H1 (cell line): ENCODE measurements at regions not wholly inside any gene's neighbourhood (a gene's known extent, or its start where the extent isn't known, plus 50 kb on each side); places are given as distances from the start of the nearest gene placed in this dataset.

Source experiments
- CTCF ChIA-PET: fragments of 300-600 bp; sonication (Branson Sonifier 250); formaldehyde crosslinking; loops from one replicate; lab custom pipeline; 2021; ENCODE audit not compliant: partially characterized antibody; lab: Charles Lee
- POLR2A ChIA-PET: fragments of 300-600 bp; sonication (Branson Sonifier 250); formaldehyde crosslinking; loops from one replicate; lab custom pipeline; 2021; ENCODE audit warnings: inconsistent platforms; ENCODE audit not compliant: partially characterized antibody; lab: Charles Lee
- DNase-seq, 2 experiments: peaks; one replicate each; pipeline versions ENCODE4 v3.0.0 to v3.0.0-alpha.2; 2010 to 2022; ENCODE audit warnings: low spot score in 2 of 2, low read depth in 1 of 2, mixed read lengths in 1 of 2
- FAIRE-seq: peaks from 2 replicates; lab custom pipeline; 2011; peaks lifted over from hg19 to GRCh38; lab: Jason Lieb, UNC
- H2AFZ ChIP-seq: 2 replicates; pipeline ENCODE4 v1.8.1; 2012; ENCODE audit warnings: low read length, inconsistent platforms
- H2AK5ac ChIP-seq: 2 replicates; pipeline ENCODE4 v1.6.1; 2013; ENCODE audit warnings: low read depth, low read length
- H2BK120ac ChIP-seq: replicated peaks from 2 replicates; pipeline ENCODE3; 2013; ENCODE audit warnings: low read depth, low read length, inconsistent platforms
- H2BK12ac ChIP-seq: 2 replicates; pipeline ENCODE4 v1.6.1; 2013; ENCODE audit warnings: low read depth, low read length
- H2BK15ac ChIP-seq: 2 replicates; pipeline ENCODE4 v1.6.1; 2013; ENCODE audit warnings: low read length
- H2BK20ac ChIP-seq: 2 replicates; pipeline ENCODE4 v1.6.1; 2013; ENCODE audit warnings: low read length
- H2BK5ac ChIP-seq: 2 replicates; pipeline ENCODE4 v1.6.1; 2013; ENCODE audit warnings: low read depth, low read length
- H3K14ac ChIP-seq: 2 replicates; pipeline ENCODE4 v1.6.1; 2013; ENCODE audit warnings: inconsistent platforms; ENCODE audit not compliant: insufficient read length
- H3K18ac ChIP-seq: 2 replicates; pipeline ENCODE4 v1.6.1; 2013; ENCODE audit warnings: low read length; ENCODE audit errors: extremely low read depth
- H3K23ac ChIP-seq: 2 replicates; pipeline ENCODE4 v1.6.1; 2013; ENCODE audit warnings: inconsistent platforms; ENCODE audit not compliant: insufficient read length
- H3K23me2 ChIP-seq: 2 replicates; pipeline ENCODE4 v1.6.1; 2013; ENCODE audit warnings: low read depth, low read length
- H3K27ac ChIP-seq: 2 replicates; pipeline ENCODE4 v1.6.1; 2011; ENCODE audit warnings: low read depth, low read length, inconsistent platforms
- H3K27me3 ChIP-seq, 4 experiments: replicated peaks in 1 of 4; 1 replicate in 1 of 4; 2 replicates in 3 of 4; pipeline versions ENCODE4 v1.6.1 to v1.8.1; 2011 to 2013; ENCODE audit warnings: low read length in 3 of 4, mild to moderate bottlenecking in 3 of 4, inconsistent platforms in 2 of 4, mixed read lengths in 2 of 4, moderate library complexity in 1 of 4; ENCODE audit not compliant: control insufficient read depth in 3 of 4, insufficient read depth in 3 of 4; ENCODE audit errors: extremely low read depth in 1 of 4
- H3K36me3 ChIP-seq, 4 experiments: 2 replicates each; pipeline versions ENCODE4 v1.6.1 to v1.8.1; 2011 to 2013; ENCODE audit warnings: mild to moderate bottlenecking in 4 of 4, low read length in 3 of 4, moderate library complexity in 2 of 4, control low read depth in 1 of 4, inconsistent platforms in 1 of 4; ENCODE audit not compliant: insufficient read depth in 4 of 4, control insufficient read depth in 2 of 4
- H3K4ac ChIP-seq: replicated peaks from 2 replicates; pipeline ENCODE3; 2013; ENCODE audit warnings: low read length, low read depth, mixed read lengths, inconsistent platforms; ENCODE audit not compliant: insufficient read length
- H3K4me1 ChIP-seq, 4 experiments: replicated peaks in 1 of 4; 1 replicate in 1 of 4; 2 replicates in 3 of 4; pipeline versions ENCODE4 v1.6.1 to v1.8.1; 2011 to 2013; ENCODE audit warnings: low read length in 3 of 4, inconsistent platforms in 2 of 4, mixed read lengths in 1 of 4; ENCODE audit not compliant: insufficient read depth in 4 of 4, control insufficient read depth in 3 of 4
- H3K4me2 ChIP-seq, 2 experiments: 2 replicates each; pipeline versions ENCODE4 v1.6.1 to v1.8.1; 2011 to 2013; ENCODE audit warnings: low read depth in 2 of 2, low read length in 2 of 2, control low read depth in 1 of 2, inconsistent platforms in 1 of 2, mild to moderate bottlenecking in 1 of 2; ENCODE audit not compliant: insufficient read depth in 1 of 2
- H3K4me3 ChIP-seq, 4 experiments: fragments of 200-600, 300-600 bp in 1 of 4; sonication (generic), shearing (Covaris generic), sonication (Bioruptor Twin) in 1 of 4; 2 replicates each; pipeline versions ENCODE4 v1.5.1 to v1.8.1; 2011 to 2016; ENCODE audit warnings: low read length in 4 of 4, low read depth in 3 of 4, control low read depth in 2 of 4, inconsistent platforms in 2 of 4, mild to moderate bottlenecking in 2 of 4, mixed read lengths in 1 of 4, moderate library complexity in 1 of 4; ENCODE audit not compliant: insufficient read depth in 2 of 4; ENCODE audit errors: extremely low read depth in 1 of 4
- H3K56ac ChIP-seq: replicated peaks from 2 replicates; pipeline ENCODE3; 2013; ENCODE audit warnings: low read depth, mild to moderate bottlenecking, mixed read lengths, low read length, inconsistent platforms; ENCODE audit not compliant: insufficient read length
- H3K79me1 ChIP-seq: 2 replicates; pipeline ENCODE4 v1.6.1; 2013; ENCODE audit warnings: low read depth, low read length, control low read depth
- H3K79me2 ChIP-seq, 2 experiments: 2 replicates each; pipeline versions ENCODE4 v1.6.1 to v1.8.1; 2012 to 2013; ENCODE audit warnings: low read length in 2 of 2, mild to moderate bottlenecking in 2 of 2, inconsistent platforms in 1 of 2; ENCODE audit not compliant: insufficient read depth in 2 of 2, control insufficient read depth in 1 of 2
- H3K9ac ChIP-seq, 4 experiments: replicated peaks in 1 of 4; 1 replicate in 1 of 4; 2 replicates in 3 of 4; pipeline versions ENCODE4 v1.6.1 to v1.8.1; 2011 to 2013; ENCODE audit warnings: low read depth in 3 of 4, low read length in 3 of 4, control low read depth in 2 of 4, mild to moderate bottlenecking in 2 of 4, moderate library complexity in 2 of 4, inconsistent platforms in 1 of 4; ENCODE audit errors: extremely low read depth in 1 of 4
- H3K9me3 ChIP-seq, 2 experiments: 2 replicates each; pipeline versions ENCODE4 v1.6.1 to v1.8.1; 2012 to 2013; ENCODE audit warnings: mild to moderate bottlenecking in 2 of 2, moderate library complexity in 2 of 2, control low read depth in 1 of 2, inconsistent platforms in 1 of 2, low read depth in 1 of 2, low read length in 1 of 2, mixed read lengths in 1 of 2; ENCODE audit not compliant: insufficient read depth in 2 of 2
- H4K20me1 ChIP-seq, 2 experiments: replicated peaks in 1 of 2; 2 replicates each; pipeline versions ENCODE3 to v1.8.1; 2011 to 2013; ENCODE audit warnings: inconsistent platforms in 2 of 2, low read length in 2 of 2, mild to moderate bottlenecking in 1 of 2; ENCODE audit not compliant: insufficient read depth in 2 of 2, control insufficient read depth in 1 of 2
- H4K5ac ChIP-seq: 2 replicates; pipeline ENCODE4 v1.6.1; 2013; ENCODE audit warnings: low read length, low read depth, mixed read lengths, inconsistent platforms; ENCODE audit not compliant: insufficient read length
- H4K8ac ChIP-seq: 2 replicates; pipeline ENCODE4 v1.8.0; 2013; ENCODE audit warnings: mild to moderate bottlenecking, moderate library complexity, low read length, inconsistent platforms; ENCODE audit not compliant: insufficient read depth; ENCODE audit errors: extremely low read depth
- H4K91ac ChIP-seq: replicated peaks from 2 replicates; pipeline ENCODE3; 2013; ENCODE audit warnings: low read length, mixed read lengths, inconsistent platforms; ENCODE audit not compliant: insufficient read length
- BACH1 ChIP-seq: IDR thresholded peaks from 2 replicates; pipeline ENCODE4 v1.6.1; 2012; ENCODE audit warnings: low read length, improper control_type of control experiment
- BCL11A ChIP-seq, 2 experiments: IDR thresholded peaks; one replicate each; pipeline ENCODE4 v1.6.1; 2011; ENCODE audit warnings: low read depth in 2 of 2, low read length in 2 of 2, mild to moderate bottlenecking in 2 of 2
- EP300 ChIP-seq, 2 experiments: IDR thresholded peaks; 1 replicate in 1 of 2; 2 replicates in 1 of 2; pipeline ENCODE4 v1.6.1; 2011 to 2012; ENCODE audit warnings: low read depth in 2 of 2, low read length in 2 of 2, mild to moderate bottlenecking in 2 of 2, borderline replicate concordance in 1 of 2, inconsistent platforms in 1 of 2, moderate library complexity in 1 of 2
- MAFK ChIP-seq: IDR thresholded peaks from 2 replicates; pipeline ENCODE4 v1.6.1; 2012; ENCODE audit warnings: low read depth, mild to moderate bottlenecking, improper control_type of control experiment, low read length
- PHF8 ChIP-seq: fragments of 200-600 bp; sonication (generic); conservative IDR thresholded peaks from 2 replicates; pipeline ENCODE4 v1.7.1; 2012; ENCODE audit warnings: low read depth, mild to moderate bottlenecking, inconsistent platforms, low read length, moderate library complexity
- RFX5 ChIP-seq: IDR thresholded peaks from 2 replicates; pipeline ENCODE4 v1.6.1; 2011; ENCODE audit warnings: low read depth, low read length, improper control_type of control experiment, borderline replicate concordance
- RXRA ChIP-seq: IDR thresholded peaks from 2 replicates; pipeline ENCODE4 v1.6.1; 2011; ENCODE audit warnings: low read depth, mild to moderate bottlenecking, low read length, moderate library complexity; ENCODE audit not compliant: insufficient read depth
- SRF ChIP-seq: IDR thresholded peaks from 2 replicates; pipeline ENCODE4 v1.6.1; 2011; ENCODE audit warnings: mild to moderate bottlenecking, low read depth, low read length, moderate library complexity
- WGBS, 2 experiments: shearing (Covaris generic) in 1 of 2; methylation state at CpG; one replicate each; pipeline versions ENCODE4 v1.1.6 to v1.1.7; 2013 to 2015; ENCODE audit warnings: low lambda C conversion rate in 2 of 2, mixed read lengths in 2 of 2, inconsistent platforms in 1 of 2, low coverage in 1 of 2, missing lambda C conversion rate in 1 of 2; ENCODE audit not compliant: insufficient replicate concordance in 2 of 2, insufficient coverage in 1 of 2, insufficient read length in 1 of 2; ENCODE audit errors: extremely low coverage in 1 of 2, missing lambda C conversion rate in 1 of 2; 5-methylcytosine and 5-hydroxymethylcytosine counted together
- TF ChIP-seq, protein P1 (sequence below): IDR thresholded peaks from 2 replicates; pipeline ENCODE4 v1.6.1; 2011; ENCODE audit warnings: low read depth, mild to moderate bottlenecking, low read length; ENCODE audit not compliant: insufficient read depth
- TF ChIP-seq, protein P2 (sequence below): IDR thresholded peaks from 2 replicates; pipeline ENCODE4 v1.6.1; 2012; ENCODE audit warnings: inconsistent platforms
- TF ChIP-seq, protein P3 (sequence below): IDR thresholded peaks from 2 replicates; pipeline ENCODE4 v1.6.1; 2012; ENCODE audit warnings: inconsistent platforms

DNA sequence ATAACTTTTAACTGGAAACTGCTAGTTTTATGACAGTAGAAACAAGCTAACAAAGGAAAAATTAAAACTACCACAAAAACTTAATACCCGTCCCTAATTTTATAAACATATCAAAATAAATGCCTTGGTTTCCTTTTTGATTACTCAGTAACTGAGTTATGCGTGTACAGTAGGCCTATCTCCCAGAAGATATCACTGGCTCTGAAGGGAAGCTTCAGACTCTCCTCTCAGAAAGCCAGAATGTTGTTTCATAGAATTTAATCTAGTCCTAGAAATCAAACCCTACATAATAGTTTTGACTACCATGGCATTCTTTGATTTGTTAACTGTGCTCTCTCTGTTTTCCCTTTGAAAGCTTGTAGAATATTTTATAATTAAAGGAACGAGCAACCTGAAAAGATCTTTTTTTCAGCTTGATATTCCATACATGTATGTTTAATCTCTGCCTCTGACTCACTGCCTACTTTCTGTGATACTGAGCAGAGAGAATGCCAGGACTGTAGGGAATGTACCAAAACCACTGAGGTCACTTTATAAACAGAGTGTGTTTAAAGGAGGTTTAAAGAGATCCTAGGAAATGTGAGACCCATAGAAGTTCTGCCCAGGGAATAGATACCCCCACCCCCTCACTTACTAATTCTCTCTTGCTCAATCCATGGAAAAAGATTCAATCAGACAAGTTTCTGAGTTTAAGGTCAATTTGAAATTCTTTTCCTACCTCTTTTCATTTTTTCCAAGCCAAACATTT lies 311.5 kb downstream of the HDGFL1 start:
- Histone ChIP-seq H3K56ac (no peak overlapping the region), H4K91ac (no peak overlapping the region), H3K4me2 (no peak overlapping the region), H3K9ac (no peak overlapping the region), H2BK12ac (no peak overlapping the region; the same call in 1 of the 2 replicates), H2AK5ac (no peak overlapping the region), H3K36me3 (no peaks in the 10 kb centered on the region), H2BK5ac (no peak overlapping the region; the same call in 1 of the 2 replicates), H3K23ac (no peak overlapping the region), H3K27ac (no peak overlapping the region), H3K18ac (peak overlapping the region; percentile 94; the same call in 1 of the 2 replicates), H3K27me3 (no peaks in the 10 kb centered on the region), H3K9me3 (no peaks in the 10 kb centered on the region), H4K20me1 (no peaks in the 10 kb centered on the region), H2BK120ac (peak overlapping the region; percentile 91), H3K79me2 (no peaks in the 10 kb centered on the region), H3K4me3 (no peak overlapping the region), H2BK20ac (no peak overlapping the region), H2BK15ac (no peak overlapping the region), H4K8ac (no peak overlapping the region), H2AFZ (0 out of 2 replicates have a peak overlapping the region, but pooled peaks have one; percentile 6), H3K4me1 (peaks cover 0 to 17% (median 6%) of the 10 kb centered on the region in 4 experiments; a peak in 4 of 7 replicates), H3K79me1 (no peaks in the 10 kb centered on the region), H3K14ac (no peak overlapping the region), H3K23me2 (no peaks in the 10 kb centered on the region), H4K5ac (peak overlapping the region; percentile 41), H3K4ac (no peak overlapping the region)
- DNase-seq, result no peak
- no peak for FAIRE-seq
- POLR2A ChIA-PET, result no interaction called here
- CTCF ChIA-PET, result interaction anchor here (0.8 kb wide), 1 partner anchor 14 kb away, joined by 3 read pairs; no protein-coding TSS in a partner anchor
- 92% methylated on average over 3 of the region's 3 CpGs; no CpG with 5 or more reads in 1 of the 2 experiments for WGBS, 2 experiments
- TF ChIP-seq BACH1 (no peak), RXRA (no peak), MAFK (no peak), EP300 (IDR thresholded peaks at IDR 0.05; ENCODE audit: borderline replicate concordance in 1 of 2, low read depth in 2 of 2, low read length in 2 of 2) (no peak), BCL11A (IDR thresholded peaks at IDR 0.05; ENCODE audit: low read depth in 2 of 2, low read length in 2 of 2) (no peak), PHF8 (no peak), SRF (no peak), RFX5 (no peak)
- TF ChIP-seq, protein P1, sequence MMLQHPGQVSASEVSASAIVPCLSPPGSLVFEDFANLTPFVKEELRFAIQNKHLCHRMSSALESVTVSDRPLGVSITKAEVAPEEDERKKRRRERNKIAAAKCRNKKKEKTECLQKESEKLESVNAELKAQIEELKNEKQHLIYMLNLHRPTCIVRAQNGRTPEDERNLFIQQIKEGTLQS, result no peak
- TF ChIP-seq, protein P2, sequence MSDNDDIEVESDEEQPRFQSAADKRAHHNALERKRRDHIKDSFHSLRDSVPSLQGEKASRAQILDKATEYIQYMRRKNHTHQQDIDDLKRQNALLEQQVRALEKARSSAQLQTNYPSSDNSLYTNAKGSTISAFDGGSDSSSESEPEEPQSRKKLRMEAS, result no peak
- TF ChIP-seq, protein P3, sequence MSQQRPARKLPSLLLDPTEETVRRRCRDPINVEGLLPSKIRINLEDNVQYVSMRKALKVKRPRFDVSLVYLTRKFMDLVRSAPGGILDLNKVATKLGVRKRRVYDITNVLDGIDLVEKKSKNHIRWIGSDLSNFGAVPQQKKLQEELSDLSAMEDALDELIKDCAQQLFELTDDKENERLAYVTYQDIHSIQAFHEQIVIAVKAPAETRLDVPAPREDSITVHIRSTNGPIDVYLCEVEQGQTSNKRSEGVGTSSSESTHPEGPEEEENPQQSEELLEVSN, result no peak
